Stomach (tissue), 8 donors: ENCODE measurements at regions not wholly inside any gene's neighbourhood (a gene's known extent, or its start where the extent isn't known, plus 50 kb on each side); places are given as distances from the start of the nearest gene placed in this dataset.

ENCODE experiments used
- DNase-seq, 2 donors: peaks; one replicate each; pipeline versions ENCODE4 v3.0.0 to v3.0.0-alpha.2; 2013 to 2019
- H3K27ac ChIP-seq, 5 donors: fragments of 200-600 bp in 4 of 5; sonication (generic) in 4 of 5; one replicate each; pipeline ENCODE4 v1.5.1; 2013 to 2019; ENCODE audit warnings: mild to moderate bottlenecking in 1 of 5, moderate library complexity in 1 of 5
- H3K27me3 ChIP-seq, 3 donors: fragments of 200-600 bp; sonication (generic); one replicate each; pipeline ENCODE4 v1.5.1; 2017 to 2019; ENCODE audit warnings: mixed run types in 1 of 3
- H3K36me3 ChIP-seq, 4 donors: fragments of 200-600 bp; sonication (generic); 1 replicate in 3 of 4; 2 replicates in 1 of 4; pipeline ENCODE4 v1.5.1; 2016 to 2019
- H3K4me1 ChIP-seq, 4 donors: fragments of 200-600 bp; sonication (generic); one replicate each; pipeline ENCODE4 v1.5.1; 2016 to 2019
- H3K4me3 ChIP-seq, 4 donors: fragments of 200-600 bp; sonication (generic) in 3 of 4; one replicate each; pipeline ENCODE4 v1.5.1; 2016 to 2019; ENCODE audit warnings: mild to moderate bottlenecking in 1 of 4
- H3K9me3 ChIP-seq, 4 donors: fragments of 200-600 bp; sonication (generic); one replicate each; pipeline ENCODE4 v1.5.1; 2016 to 2019
- EP300 ChIP-seq: sonication (generic); formaldehyde crosslinking; IDR thresholded peaks from one replicate; pipeline ENCODE4 v1.6.1; 2017; ENCODE audit warnings: antibody characterized with exemption
- POLR2A ChIP-seq, 4 donors: fragments of 450-650 bp; IDR thresholded peaks; one replicate each; pipeline ENCODE4 v1.6.1; 2016; ENCODE audit warnings: antibody characterized with exemption in 4 of 4, control low read depth in 2 of 4, mild to moderate bottlenecking in 1 of 4, moderate library complexity in 1 of 4
- POLR2AphosphoS5 ChIP-seq, 3 donors: sonication (generic); formaldehyde crosslinking; IDR thresholded peaks; one replicate each; pipeline ENCODE4 v1.6.1; 2016; ENCODE audit warnings: antibody characterized with exemption in 3 of 3
- WGBS, 5 donors: extraction: QIAGEN DNeasy Blood & Tissue Kit in 3 of 5; methylation state at CpG; one replicate each; pipeline versions ENCODE4 v1.1.5 to v1.1.7; 2013 to 2018; 5-methylcytosine and 5-hydroxymethylcytosine counted together
- intact Hi-C: fragments of 100-400 bp; cut with DNase I; formaldehyde crosslinking; loops from one replicate; pipeline ENCODE4 v1.15.1; 2023; ENCODE audit warnings: low total_unique reads
- TF ChIP-seq, protein P1 (sequence below), 7 experiments: fragments of 450-650 bp in 4 of 7; fragments of 200-600 bp in 3 of 7; sonication (generic) in 3 of 7; IDR thresholded peaks; one replicate each; pipeline ENCODE4 v1.5.1; 2016 to 2019; ENCODE audit warnings: antibody characterized with exemption in 7 of 7, control low read depth in 2 of 7, mild to moderate bottlenecking in 1 of 7
- donor health status: healthy with polysubstance abuse.
- donor health status: Bipolar disorder and iron deficiency.
- donor health status: healthy.

DNA sequence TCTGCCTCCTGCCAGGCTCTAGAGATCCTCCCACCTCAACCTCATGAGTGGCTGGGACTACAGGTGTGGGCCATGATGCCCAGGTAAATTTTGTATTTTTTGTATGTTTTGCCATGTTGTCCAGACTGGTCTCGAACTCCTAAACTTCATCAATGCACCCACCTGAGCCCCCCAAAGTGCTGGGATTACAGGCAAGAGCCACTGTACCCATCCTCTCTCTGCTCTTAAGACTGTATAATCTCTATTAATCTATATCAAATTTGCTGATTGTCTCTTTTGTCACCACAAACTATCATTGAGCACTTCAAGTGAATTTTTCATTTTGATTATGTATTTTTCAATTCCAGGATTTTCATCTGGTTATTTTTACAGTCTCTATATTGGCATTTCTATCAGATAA is 440.3 kb downstream of the NOVA1 start:
- intact Hi-C loops = no loop called here
- Histone ChIP-seq H3K27me3 (no peaks in the 10 kb centered on the region), H3K27ac (no peak overlapping the region), H3K36me3 (no peaks in the 10 kb centered on the region), H3K4me3 (no peak overlapping the region), H3K4me1 (no peaks in the 10 kb centered on the region), H3K9me3 (peaks cover 0 to 14% (median 9%) of the 10 kb centered on the region in 4 donors)
- TF ChIP-seq EP300 = no peak
- TF ChIP-seq POLR2A (IDR thresholded peaks at IDR 0.05) = no peak
- TF ChIP-seq POLR2AphosphoS5 (IDR thresholded peaks at IDR 0.05) = no peak
- TF ChIP-seq, protein P1, sequence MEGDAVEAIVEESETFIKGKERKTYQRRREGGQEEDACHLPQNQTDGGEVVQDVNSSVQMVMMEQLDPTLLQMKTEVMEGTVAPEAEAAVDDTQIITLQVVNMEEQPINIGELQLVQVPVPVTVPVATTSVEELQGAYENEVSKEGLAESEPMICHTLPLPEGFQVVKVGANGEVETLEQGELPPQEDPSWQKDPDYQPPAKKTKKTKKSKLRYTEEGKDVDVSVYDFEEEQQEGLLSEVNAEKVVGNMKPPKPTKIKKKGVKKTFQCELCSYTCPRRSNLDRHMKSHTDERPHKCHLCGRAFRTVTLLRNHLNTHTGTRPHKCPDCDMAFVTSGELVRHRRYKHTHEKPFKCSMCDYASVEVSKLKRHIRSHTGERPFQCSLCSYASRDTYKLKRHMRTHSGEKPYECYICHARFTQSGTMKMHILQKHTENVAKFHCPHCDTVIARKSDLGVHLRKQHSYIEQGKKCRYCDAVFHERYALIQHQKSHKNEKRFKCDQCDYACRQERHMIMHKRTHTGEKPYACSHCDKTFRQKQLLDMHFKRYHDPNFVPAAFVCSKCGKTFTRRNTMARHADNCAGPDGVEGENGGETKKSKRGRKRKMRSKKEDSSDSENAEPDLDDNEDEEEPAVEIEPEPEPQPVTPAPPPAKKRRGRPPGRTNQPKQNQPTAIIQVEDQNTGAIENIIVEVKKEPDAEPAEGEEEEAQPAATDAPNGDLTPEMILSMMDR (IDR thresholded peaks at IDR 0.05) = no peak
- DNase-seq = no peak
- WGBS, 5 donors = 29 to 50% (median 41%) methylated on average over 1 of the region's 1 CpG

DNA sequence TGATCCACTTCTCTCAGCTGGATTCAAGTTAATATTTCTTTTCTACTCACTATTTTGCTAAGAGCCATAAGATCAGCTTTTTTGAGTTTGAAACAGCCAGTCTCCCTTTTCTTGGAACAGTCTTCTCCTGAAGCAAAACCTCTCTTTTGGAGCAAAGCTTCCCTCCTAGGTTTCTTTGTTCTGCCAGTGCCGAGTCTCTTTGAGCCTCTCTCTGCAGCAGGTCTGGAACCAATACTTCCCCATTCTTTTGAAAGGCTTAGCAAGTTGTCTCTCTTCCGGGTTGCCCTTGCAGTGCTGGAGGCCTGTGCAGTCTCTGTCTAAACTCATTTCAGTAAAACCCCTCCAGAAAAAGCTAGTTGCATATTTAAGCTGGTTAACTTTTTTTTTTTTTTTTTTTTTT is 454.8 kb downstream of the NOVA1 start:
- WGBS, 5 donors = 52 to 58% (median 54%) methylated on average over 2 of the region's 2 CpGs
- no peak for TF ChIP-seq POLR2A (IDR thresholded peaks at IDR 0.05)
- TF ChIP-seq POLR2AphosphoS5 (IDR thresholded peaks at IDR 0.05) = no peak
- no peak for TF ChIP-seq EP300
- TF ChIP-seq, protein P1 (IDR thresholded peaks at IDR 0.05) = no peak
- no peak for DNase-seq
- Histone ChIP-seq H3K27me3 (no peaks in the 10 kb centered on the region), H3K27ac (no peak overlapping the region), H3K4me3 (no peak overlapping the region), H3K9me3 (no peaks in the 10 kb centered on the region), H3K4me1 (no peaks in the 10 kb centered on the region), H3K36me3 (no peaks in the 10 kb centered on the region)
- intact Hi-C loops = no loop called here

DNA sequence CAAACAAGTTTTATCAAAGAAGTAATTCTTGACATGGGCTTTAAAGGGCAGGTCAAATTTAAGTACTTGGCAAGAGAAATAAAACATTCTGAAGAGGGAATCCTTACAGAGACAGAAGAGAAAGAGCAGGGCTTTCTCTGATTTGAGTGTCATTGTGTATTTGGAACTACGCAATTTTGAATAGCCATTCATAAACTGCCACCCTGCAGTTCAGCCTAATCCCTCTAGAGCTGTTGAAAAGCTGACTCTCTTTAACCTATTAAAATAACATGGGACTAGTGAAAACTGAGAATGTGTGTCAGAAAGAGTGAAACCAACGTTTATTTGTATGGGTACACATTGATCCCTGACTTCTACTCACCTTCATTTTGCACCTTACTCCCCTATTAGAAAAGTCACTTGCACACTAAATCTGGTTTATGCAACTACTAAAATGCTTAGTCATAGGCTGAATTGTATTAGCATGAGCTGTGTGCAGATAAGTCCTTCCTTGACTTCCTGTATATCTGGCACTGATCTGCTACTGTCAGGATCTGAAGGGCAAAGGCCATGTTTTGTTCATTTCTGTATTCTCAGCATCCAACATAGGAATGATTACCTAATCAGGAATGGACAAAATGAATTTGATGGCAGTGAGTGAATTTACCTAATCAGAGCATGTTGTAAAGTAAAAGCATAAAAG is 458.9 kb downstream of the NOVA1 start:
- H3K4me1 ChIP-seq = no peaks in the 10 kb centered on the region
- TF ChIP-seq POLR2AphosphoS5 (IDR thresholded peaks at IDR 0.05) (no peak), POLR2A (IDR thresholded peaks at IDR 0.05) (no peak), EP300 (no peak)
- TF ChIP-seq, protein P1 (IDR thresholded peaks at IDR 0.05) = no peak

DNA sequence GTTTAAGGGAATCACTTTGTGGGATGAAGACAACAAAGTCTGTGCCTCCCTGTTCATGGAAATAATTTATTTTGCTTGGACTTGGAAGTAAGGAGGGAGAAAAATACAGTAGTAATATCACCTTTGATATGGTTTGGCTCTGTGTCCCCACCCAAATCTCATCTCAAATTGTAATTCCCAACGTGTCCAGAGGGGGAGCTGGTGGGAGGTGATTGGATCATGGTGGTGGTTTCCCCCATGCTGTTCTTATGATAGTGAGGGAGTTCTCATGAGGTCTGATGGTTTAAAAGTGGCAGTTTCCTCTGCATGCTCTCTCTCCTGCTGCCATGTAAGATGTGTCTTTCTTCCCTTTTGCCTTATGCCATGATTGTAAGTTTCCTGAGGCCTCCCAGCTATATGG is 460.7 kb downstream of the NOVA1 start:
- no peaks in the 10 kb centered on the region for H3K4me1 ChIP-seq

More for the DNA sequence above, 458.9 kb downstream of the NOVA1 start:
- no peak overlapping the region for H3K4me3 ChIP-seq
- H3K36me3 ChIP-seq = no peaks in the 10 kb centered on the region
- no peak for DNase-seq
- no peaks in the 10 kb centered on the region for H3K27me3 ChIP-seq
- H3K27ac ChIP-seq = no peak overlapping the region
- peaks cover 0 to 8% (median 0%) of the 10 kb centered on the region in 4 donors for H3K9me3 ChIP-seq
- intact Hi-C loops = no loop called here
- WGBS, 5 donors = 23 to 50% (median 41%) methylated on average over 2 of the region's 2 CpGs

More for the DNA sequence above, 460.7 kb downstream of the NOVA1 start:
- Histone ChIP-seq H3K27me3 (no peaks in the 10 kb centered on the region), H3K9me3 (peaks cover 0 to 8% (median 0%) of the 10 kb centered on the region in 4 donors), H3K27ac (no peak overlapping the region), H3K4me3 (no peak overlapping the region), H3K36me3 (no peaks in the 10 kb centered on the region)
- intact Hi-C loops = no loop called here
- WGBS, 5 donors = 12 to 45% (median 25%) methylated on average over 1 of the region's 1 CpG
- no peak for TF ChIP-seq POLR2AphosphoS5 (IDR thresholded peaks at IDR 0.05)
- no peak for TF ChIP-seq EP300
- TF ChIP-seq, protein P1 (IDR thresholded peaks at IDR 0.05) = no peak
- no peak for TF ChIP-seq POLR2A (IDR thresholded peaks at IDR 0.05)
- DNase-seq = no peak
